OCI-LY3 (cell line): ENCODE measurements at regions not wholly inside any gene's neighbourhood (a gene's known extent, or its start where the extent isn't known, plus 50 kb on each side); places are given as distances from the start of the nearest gene placed in this dataset.

Source experiments
- EZH2phosphoT487 ChIP-seq: fragments of 200-600 bp; shearing (Covaris generic); IDR thresholded peaks from 2 replicates; pipeline ENCODE4 v1.6.1; 2018; ENCODE audit warnings: antibody characterized with exemption, mixed run types, low read depth
- TF ChIP-seq, protein P1 (sequence below): fragments of 200-600, 300-600 bp; sonication (generic); IDR thresholded peaks from 2 replicates; pipeline ENCODE4 v1.5.1; 2014; ENCODE audit warnings: antibody characterized with exemption, low read length, low read depth

DNA sequence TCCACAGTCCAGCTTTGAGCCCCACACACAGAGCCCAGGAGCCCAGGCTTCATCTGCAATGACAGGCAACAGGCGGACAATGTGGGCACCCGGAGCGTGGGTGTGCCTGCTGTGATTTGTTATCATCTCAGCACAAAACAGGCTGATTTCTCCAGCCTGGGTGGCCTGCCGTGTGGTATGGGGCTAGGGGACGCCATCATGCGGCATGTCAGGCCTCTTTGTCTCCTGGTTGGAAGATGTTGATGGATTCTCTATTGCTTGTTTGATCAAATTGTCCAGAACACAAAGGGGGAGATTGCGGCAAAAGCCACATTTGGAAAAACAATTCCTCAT lies 147.1 kb downstream of the KIF26A start:
- TF ChIP-seq, protein P1, sequence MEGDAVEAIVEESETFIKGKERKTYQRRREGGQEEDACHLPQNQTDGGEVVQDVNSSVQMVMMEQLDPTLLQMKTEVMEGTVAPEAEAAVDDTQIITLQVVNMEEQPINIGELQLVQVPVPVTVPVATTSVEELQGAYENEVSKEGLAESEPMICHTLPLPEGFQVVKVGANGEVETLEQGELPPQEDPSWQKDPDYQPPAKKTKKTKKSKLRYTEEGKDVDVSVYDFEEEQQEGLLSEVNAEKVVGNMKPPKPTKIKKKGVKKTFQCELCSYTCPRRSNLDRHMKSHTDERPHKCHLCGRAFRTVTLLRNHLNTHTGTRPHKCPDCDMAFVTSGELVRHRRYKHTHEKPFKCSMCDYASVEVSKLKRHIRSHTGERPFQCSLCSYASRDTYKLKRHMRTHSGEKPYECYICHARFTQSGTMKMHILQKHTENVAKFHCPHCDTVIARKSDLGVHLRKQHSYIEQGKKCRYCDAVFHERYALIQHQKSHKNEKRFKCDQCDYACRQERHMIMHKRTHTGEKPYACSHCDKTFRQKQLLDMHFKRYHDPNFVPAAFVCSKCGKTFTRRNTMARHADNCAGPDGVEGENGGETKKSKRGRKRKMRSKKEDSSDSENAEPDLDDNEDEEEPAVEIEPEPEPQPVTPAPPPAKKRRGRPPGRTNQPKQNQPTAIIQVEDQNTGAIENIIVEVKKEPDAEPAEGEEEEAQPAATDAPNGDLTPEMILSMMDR, result no peak
- no peak for TF ChIP-seq EZH2phosphoT487
